Adrenal gland (tissue), 5 donors: ENCODE measurements at regions not wholly inside any gene's neighbourhood (a gene's known extent, or its start where the extent isn't known, plus 50 kb on each side); places are given as distances from the start of the nearest gene placed in this dataset.

Experiments used
- POLR2A ChIP-seq, 2 donors: fragments of 450-650 bp; IDR thresholded peaks; one replicate each; pipeline ENCODE4 v1.6.1; 2017; ENCODE audit warnings: antibody characterized with exemption in 2 of 2, mild to moderate bottlenecking in 2 of 2, moderate library complexity in 1 of 2
- TF ChIP-seq, protein P1 (sequence below), 6 experiments: fragments of 450-650 bp in 4 of 6; fragments of 200-600 bp in 2 of 6; sonication (generic) in 1 of 6; IDR thresholded peaks; 1 replicate in 5 of 6; 2 replicates in 1 of 6; pipeline versions ENCODE4 v1.5.1 to v1.8.0; 2016 to 2021; ENCODE audit warnings: antibody characterized with exemption in 6 of 6, mild to moderate bottlenecking in 2 of 6, moderate library complexity in 1 of 6
- donor health status: DM: no; HTN: no; CAD: no.

GRCh38 chr5:155472780-155473179 lies 459.2 kb downstream of the KIF4B start:
- TF ChIP-seq, protein P1, sequence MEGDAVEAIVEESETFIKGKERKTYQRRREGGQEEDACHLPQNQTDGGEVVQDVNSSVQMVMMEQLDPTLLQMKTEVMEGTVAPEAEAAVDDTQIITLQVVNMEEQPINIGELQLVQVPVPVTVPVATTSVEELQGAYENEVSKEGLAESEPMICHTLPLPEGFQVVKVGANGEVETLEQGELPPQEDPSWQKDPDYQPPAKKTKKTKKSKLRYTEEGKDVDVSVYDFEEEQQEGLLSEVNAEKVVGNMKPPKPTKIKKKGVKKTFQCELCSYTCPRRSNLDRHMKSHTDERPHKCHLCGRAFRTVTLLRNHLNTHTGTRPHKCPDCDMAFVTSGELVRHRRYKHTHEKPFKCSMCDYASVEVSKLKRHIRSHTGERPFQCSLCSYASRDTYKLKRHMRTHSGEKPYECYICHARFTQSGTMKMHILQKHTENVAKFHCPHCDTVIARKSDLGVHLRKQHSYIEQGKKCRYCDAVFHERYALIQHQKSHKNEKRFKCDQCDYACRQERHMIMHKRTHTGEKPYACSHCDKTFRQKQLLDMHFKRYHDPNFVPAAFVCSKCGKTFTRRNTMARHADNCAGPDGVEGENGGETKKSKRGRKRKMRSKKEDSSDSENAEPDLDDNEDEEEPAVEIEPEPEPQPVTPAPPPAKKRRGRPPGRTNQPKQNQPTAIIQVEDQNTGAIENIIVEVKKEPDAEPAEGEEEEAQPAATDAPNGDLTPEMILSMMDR (IDR thresholded peaks at IDR 0.05) = no peak
- no peak for TF ChIP-seq POLR2A (IDR thresholded peaks at IDR 0.05)
